GM19438 (cell line): ENCODE measurements at regions not wholly inside any gene's neighbourhood (a gene's known extent, or its start where the extent isn't known, plus 50 kb on each side); places are given as distances from the start of the nearest gene placed in this dataset.
"Not testable (repeated sequence)": the region's sequence is repeated elsewhere in the genome, so short reads cannot be mapped to it uniquely, and the experiment has no call there.

Experiments used
- ATAC-seq: cut with Tn5 transposase; IDR thresholded peaks from one replicate; pipeline ENCODE4 v1.9.1; 2021; ENCODE audit warnings: low read depth; ENCODE audit not compliant: unreplicated experiment

- ATAC-seq, result no peak
These were observed 282.4 kb downstream of the ABCC12 start for GRCh38 chr16:47873434-47873833.

- ATAC-seq, result no peak
These were observed 283.6 kb downstream of the ABCC12 start for GRCh38 chr16:47872225-47872624.

GRCh38 chr16:47866423-47866822, 289.4 kb downstream of the ABCC12 start:
- ATAC-seq, result no peak

GRCh38 chr16:47865337-47865855, 290.4 kb downstream of the ABCC12 start:
- no peak for ATAC-seq

- ATAC-seq, result not testable (repeated sequence)
These were observed 291.5 kb downstream of the ABCC12 start for GRCh38 chr16:47864262-47864661.

- ATAC-seq, result no peak
These were observed 293.8 kb downstream of the ABCC12 start for GRCh38 chr16:47861999-47862398.

GRCh38 chr16:47858333-47858982, 297.3 kb downstream of the ABCC12 start:
- no peak for ATAC-seq

GRCh38 chr16:47855431-47855830, 300.4 kb downstream of the ABCC12 start:
- no peak for ATAC-seq

GRCh38 chr16:47854737-47855136, 301.1 kb downstream of the ABCC12 start:
- no peak for ATAC-seq

- ATAC-seq, result no peak
These were observed 302.8 kb downstream of the ABCC12 start for GRCh38 chr16:47852991-47853390.

GRCh38 chr16:47851146-47851545, 304.6 kb downstream of the ABCC12 start:
- ATAC-seq, result no peak

- ATAC-seq, result no peak
These were observed 306.1 kb downstream of the ABCC12 start for GRCh38 chr16:47849736-47850135.

GRCh38 chr16:47848421-47849109, 307.2 kb downstream of the ABCC12 start:
- ATAC-seq, result no peak

- ATAC-seq, result no peak
These were observed 308.4 kb downstream of the ABCC12 start for GRCh38 chr16:47847220-47847970.

GRCh38 chr16:47834485-47835024, 321.2 kb downstream of the ABCC12 start:
- ATAC-seq, result no peak

GRCh38 chr16:47833771-47834170, 322.0 kb downstream of the ABCC12 start:
- no peak for ATAC-seq

GRCh38 chr16:47829850-47830600, 325.8 kb downstream of the ABCC12 start:
- no peak for ATAC-seq

- ATAC-seq, result no peak
These were observed 329.7 kb downstream of the ABCC12 start for GRCh38 chr16:47826070-47826469.

GRCh38 chr16:47817048-47817447, 338.7 kb downstream of the ABCC12 start:
- ATAC-seq, result no peak

GRCh38 chr16:47816511-47816910, 339.3 kb downstream of the ABCC12 start:
- ATAC-seq, result no peak
